Epithelial cell of esophagus (primary cell): ENCODE measurements at regions not wholly inside any gene's neighbourhood (a gene's known extent, or its start where the extent isn't known, plus 50 kb on each side); places are given as distances from the start of the nearest gene placed in this dataset.
A peak's percentile ranks its signal among the peaks of the same experiment; 100 is the strongest.

Experiments
- DNase-seq: peaks from one replicate; pipeline ENCODE4 v3.0.0; 2010; ENCODE audit warnings: low read depth
- H3K4me3 ChIP-seq: 2 replicates; pipeline ENCODE4 v1.5.1; 2011; ENCODE audit warnings: mild to moderate bottlenecking, low read length, control low read depth
- CTCF ChIP-seq: IDR thresholded peaks from 2 replicates; pipeline ENCODE4 v1.5.1; 2011; ENCODE audit warnings: low read depth, mild to moderate bottlenecking, low read length, control low read depth, inconsistent platforms; ENCODE audit not compliant: insufficient read depth; ENCODE audit errors: missing control alignments

GRCh38 chr6:23584134-23584763 is 541.8 kb upstream of the NRSN1 start:
- no peak for DNase-seq
- no peak for TF ChIP-seq CTCF
- no peak overlapping the region for H3K4me3 ChIP-seq

DNA sequence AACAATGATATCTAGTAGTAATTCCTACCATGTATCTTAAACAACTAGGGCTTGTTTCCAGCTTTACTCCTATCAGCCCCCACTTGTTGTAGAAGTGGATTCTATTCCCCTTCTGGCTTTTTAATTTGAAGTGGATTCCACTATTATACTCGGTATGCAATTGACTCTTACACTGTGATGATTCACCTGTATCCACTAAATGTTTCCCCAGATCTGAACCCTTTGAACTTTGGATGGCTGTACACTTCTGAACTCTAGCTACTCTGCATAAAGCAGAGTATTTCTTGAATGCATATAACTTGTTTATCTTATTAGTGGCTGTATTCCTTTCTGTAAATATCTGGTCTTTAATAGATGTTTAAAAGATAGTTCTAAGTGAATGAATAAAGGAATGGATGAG is 538.4 kb upstream of the NRSN1 start:
- DNase-seq = no peak
- no peak overlapping the region for H3K4me3 ChIP-seq
- TF ChIP-seq CTCF = no peak

DNA sequence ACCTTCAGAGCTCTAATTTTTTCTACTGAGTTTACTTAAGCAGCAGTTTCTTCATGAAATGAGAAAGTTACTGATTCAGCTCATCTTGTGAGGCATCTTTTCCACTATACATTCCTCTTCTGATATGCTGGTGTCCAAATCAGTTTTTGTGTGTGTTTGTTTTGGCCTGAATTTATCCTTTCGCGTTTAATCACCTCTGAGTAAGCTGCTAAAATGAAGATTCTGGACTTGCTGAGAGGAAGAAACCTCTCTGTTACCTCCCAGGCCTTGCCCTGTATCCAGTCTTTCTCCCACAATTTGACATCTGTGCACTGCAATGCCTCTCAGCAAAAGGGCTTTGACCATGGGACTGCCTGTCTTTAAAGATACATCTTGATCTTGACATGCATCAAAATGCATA is 536.2 kb upstream of the NRSN1 start:
- no peak for DNase-seq
- TF ChIP-seq CTCF = no peak
- H3K4me3 ChIP-seq = no peak overlapping the region

GRCh38 chr6:23590498-23591126 is 535.4 kb upstream of the NRSN1 start:
- no peak for TF ChIP-seq CTCF
- no peak for DNase-seq
- no peak overlapping the region for H3K4me3 ChIP-seq

GRCh38 chr6:23591761-23592160 is 534.3 kb upstream of the NRSN1 start:
- no peak overlapping the region for H3K4me3 ChIP-seq
- no peak for TF ChIP-seq CTCF
- DNase-seq = no peak

- H3K4me3 ChIP-seq = no peak overlapping the region
- TF ChIP-seq CTCF = no peak
- peak; percentile 5 for DNase-seq
These were observed 525.9 kb upstream of the NRSN1 start for GRCh38 chr6:23600118-23600517.
